H9 (cell line): ENCODE measurements at regions not wholly inside any gene's neighbourhood (a gene's known extent, or its start where the extent isn't known, plus 50 kb on each side); places are given as distances from the start of the nearest gene placed in this dataset.

ENCODE experiments used
- DNase-seq: peaks from one replicate; pipeline ENCODE4 v3.0.0-alpha.2; 2017
- H2AFZ ChIP-seq: one replicate; pipeline ENCODE4 v1.6.1; 2013; ENCODE audit warnings: mild to moderate bottlenecking, low read length, control low read depth, moderate library complexity
- H2AK5ac ChIP-seq: 2 replicates; pipeline ENCODE4 v1.6.1; 2013; ENCODE audit warnings: low read length, control low read depth, mixed read lengths; ENCODE audit not compliant: insufficient read length
- H2BK120ac ChIP-seq: one replicate; pipeline ENCODE4 v1.6.1; 2013; ENCODE audit warnings: low read depth, mild to moderate bottlenecking, low read length, control low read depth, inconsistent platforms; ENCODE audit not compliant: poor library complexity, severe bottlenecking
- H2BK12ac ChIP-seq: 2 replicates; pipeline ENCODE4 v1.6.1; 2013; ENCODE audit warnings: low read length, control low read depth, mixed read lengths, low read depth; ENCODE audit not compliant: insufficient read length
- H2BK15ac ChIP-seq: 2 replicates; pipeline ENCODE4 v1.6.1; 2013; ENCODE audit warnings: low read depth, low read length, control low read depth
- H2BK20ac ChIP-seq: one replicate; pipeline ENCODE4 v1.6.1; 2013; ENCODE audit warnings: low read depth, mild to moderate bottlenecking, low read length, control low read depth, inconsistent platforms; ENCODE audit not compliant: poor library complexity, severe bottlenecking
- H2BK5ac ChIP-seq: 2 replicates; pipeline ENCODE4 v1.6.1; 2013; ENCODE audit warnings: low read length, control low read depth, mixed read lengths; ENCODE audit not compliant: insufficient read length
- H3K14ac ChIP-seq: 2 replicates; pipeline ENCODE4 v1.6.1; 2013; ENCODE audit warnings: low read length, control low read depth; ENCODE audit not compliant: insufficient read depth
- H3K18ac ChIP-seq: 2 replicates; pipeline ENCODE4 v1.6.1; 2013; ENCODE audit warnings: low read depth, mild to moderate bottlenecking, mixed read lengths, low read length, control low read depth; ENCODE audit not compliant: insufficient read length
- H3K23ac ChIP-seq: 2 replicates; pipeline ENCODE4 v1.6.1; 2013; ENCODE audit warnings: low read length, control low read depth, mixed read lengths, low read depth; ENCODE audit not compliant: insufficient read length
- H3K23me2 ChIP-seq: 2 replicates; pipeline ENCODE4 v1.6.1; 2013; ENCODE audit warnings: low read depth, mild to moderate bottlenecking, mixed read lengths, low read length, control low read depth; ENCODE audit not compliant: insufficient read length, poor library complexity, severe bottlenecking
- H3K27ac ChIP-seq: 2 replicates; pipeline ENCODE4 v1.5.1; 2013; ENCODE audit warnings: low read length, control low read depth, mixed read lengths, low read depth; ENCODE audit not compliant: insufficient read length
- H3K27me3 ChIP-seq: 2 replicates; pipeline ENCODE4 v1.6.1; 2013; ENCODE audit warnings: low read length, control low read depth, inconsistent platforms; ENCODE audit not compliant: insufficient read depth
- H3K4ac ChIP-seq: 2 replicates; pipeline ENCODE4 v1.6.1; 2013; ENCODE audit warnings: low read depth, mild to moderate bottlenecking, control low read depth, inconsistent platforms, low read length, moderate library complexity
- H3K4me1 ChIP-seq: 2 replicates; pipeline ENCODE4 v1.6.1; 2013; ENCODE audit warnings: low read length, control low read depth, inconsistent platforms; ENCODE audit not compliant: insufficient read depth
- H3K4me2 ChIP-seq: 2 replicates; pipeline ENCODE4 v1.6.1; 2013; ENCODE audit warnings: low read length, control low read depth, mixed read lengths; ENCODE audit not compliant: insufficient read length, insufficient read depth
- H3K56ac ChIP-seq: 2 replicates; pipeline ENCODE4 v1.6.1; 2013; ENCODE audit warnings: low read depth, mild to moderate bottlenecking, mixed read lengths, low read length, control low read depth; ENCODE audit not compliant: insufficient read length
- H3K79me1 ChIP-seq: 2 replicates; pipeline ENCODE4 v1.6.1; 2013; ENCODE audit warnings: low read depth, mild to moderate bottlenecking, moderate library complexity, low read length, control low read depth, inconsistent platforms; ENCODE audit not compliant: insufficient read depth, poor library complexity, severe bottlenecking
- H3K79me2 ChIP-seq: 2 replicates; pipeline ENCODE4 v1.6.1; 2013; ENCODE audit warnings: low read length, control low read depth, inconsistent platforms; ENCODE audit not compliant: insufficient read depth
- H3K9ac ChIP-seq: 2 replicates; pipeline ENCODE4 v1.6.1; 2013; ENCODE audit warnings: low read length, control low read depth, mixed read lengths; ENCODE audit not compliant: insufficient read length; ENCODE audit errors: extremely low read depth
- H3K9me3 ChIP-seq: one replicate; pipeline ENCODE4 v1.6.1; 2013; ENCODE audit warnings: low read depth, low read length, inconsistent platforms; ENCODE audit not compliant: control insufficient read depth
- H3T11ph ChIP-seq: one replicate; pipeline ENCODE4 v1.6.1; 2013; ENCODE audit warnings: mild to moderate bottlenecking, low read length, control low read depth, inconsistent platforms
- H4K20me1 ChIP-seq: one replicate; pipeline ENCODE4 v1.6.1; 2013; ENCODE audit not compliant: control insufficient read depth, insufficient read length, insufficient read depth
- H4K5ac ChIP-seq: 2 replicates; pipeline ENCODE4 v1.6.1; 2013; ENCODE audit warnings: low read depth, mild to moderate bottlenecking, mixed read lengths, low read length, control low read depth; ENCODE audit not compliant: insufficient read length
- H4K8ac ChIP-seq: replicated peaks from 2 replicates; pipeline ENCODE4 v1.6.1; 2013; ENCODE audit warnings: low read length, control low read depth, mixed read lengths, low read depth; ENCODE audit not compliant: insufficient read length
- H4K91ac ChIP-seq: 2 replicates; pipeline ENCODE4 v1.6.1; 2013; ENCODE audit warnings: low read depth, mild to moderate bottlenecking, moderate library complexity, mixed read lengths, low read length, control low read depth; ENCODE audit not compliant: insufficient read length
- H3K27ac Mint-ChIP-seq, 3 experiments: 2 replicates in 2 of 3; 3 replicates in 1 of 3; pipeline ENCODE4 v1.8.0; 2020 to 2021; ENCODE audit warnings: mixed read lengths in 3 of 3, mild to moderate bottlenecking in 1 of 3, moderate library complexity in 1 of 3
- H3K27me3 Mint-ChIP-seq: 2 replicates; pipeline ENCODE4 v1.8.0; 2021; ENCODE audit warnings: low read depth, mild to moderate bottlenecking, moderate library complexity, mixed read lengths
- H3K36me3 Mint-ChIP-seq, 3 experiments: 2 replicates in 2 of 3; 3 replicates in 1 of 3; pipeline ENCODE4 v1.8.0; 2020 to 2021; ENCODE audit warnings: low read depth in 3 of 3, mixed read lengths in 3 of 3; ENCODE audit not compliant: insufficient read depth in 1 of 3
- H3K4me1 Mint-ChIP-seq, 2 experiments: 2 replicates each; pipeline ENCODE4 v1.8.0; 2020; ENCODE audit warnings: mixed read lengths in 2 of 2
- H3K4me3 Mint-ChIP-seq, 2 experiments: 2 replicates in 1 of 2; 3 replicates in 1 of 2; pipeline ENCODE4 v1.8.0; 2020 to 2021; ENCODE audit warnings: mild to moderate bottlenecking in 2 of 2, mixed read lengths in 2 of 2, moderate library complexity in 1 of 2
- H3K9me3 Mint-ChIP-seq, 2 experiments: 2 replicates in 1 of 2; 3 replicates in 1 of 2; pipeline ENCODE4 v1.8.0; 2020; ENCODE audit warnings: mild to moderate bottlenecking in 2 of 2, mixed read lengths in 2 of 2, moderate library complexity in 1 of 2
- WGBS: extraction: QIAGEN DNeasy Blood & Tissue Kit; methylation state at CpG from one replicate; pipeline ENCODE4 v1.1.7; 2013; ENCODE audit warnings: missing lambda C conversion rate, low lambda C conversion rate, mixed read lengths; ENCODE audit not compliant: insufficient read length; ENCODE audit errors: extremely low coverage; 5-methylcytosine and 5-hydroxymethylcytosine counted together
- TF ChIP-seq, protein P1 (sequence below): fragments of 200-600 bp; sonication (generic); conservative IDR thresholded peaks from 3 replicates; pipeline ENCODE4 v1.8.0; 2021; ENCODE audit warnings: antibody characterized with exemption, mild to moderate bottlenecking

- Histone ChIP-seq H2BK12ac (no peak overlapping the region), H3K9ac (no peak overlapping the region), H4K91ac (no peak overlapping the region), H2BK5ac (no peak overlapping the region), H3K23me2 (no peaks in the 10 kb centered on the region), H3K27me3 (no peaks in the 10 kb centered on the region), H3K4me2 (no peak overlapping the region), H4K5ac (no peak overlapping the region), H2BK120ac (no peak overlapping the region), H3K14ac (no peak overlapping the region), H3T11ph (no peak overlapping the region), H3K9me3 (no peaks in the 10 kb centered on the region), H2BK15ac (no peak overlapping the region), H3K79me1 (no peaks in the 10 kb centered on the region), H2AK5ac (no peak overlapping the region), H2BK20ac (no peak overlapping the region), H3K23ac (no peak overlapping the region), H3K56ac (no peak overlapping the region), H4K8ac (no peak overlapping the region), H3K27ac (no peak overlapping the region), H4K20me1 (no peaks in the 10 kb centered on the region), H3K18ac (no peak overlapping the region), H3K79me2 (no peaks in the 10 kb centered on the region), H3K4me1 (no peaks in the 10 kb centered on the region), H3K4ac (no peak overlapping the region), H2AFZ (no peak overlapping the region)
- Mint-ChIP-seq H3K4me3 (no peak overlapping the region), H3K9me3 (peaks cover 0 to 2% of the 10 kb centered on the region in 2 experiments; a peak in 3 of 5 replicates), H3K36me3 (no peaks in the 10 kb centered on the region; a peak in 1 of 7 replicates), H3K4me1 (peaks cover 0 to 5% of the 10 kb centered on the region in 2 experiments; a peak in 1 of 4 replicates), H3K27me3 (peaks cover 28% of the 10 kb centered on the region), H3K27ac (no peak overlapping the region)
- TF ChIP-seq, protein P1, sequence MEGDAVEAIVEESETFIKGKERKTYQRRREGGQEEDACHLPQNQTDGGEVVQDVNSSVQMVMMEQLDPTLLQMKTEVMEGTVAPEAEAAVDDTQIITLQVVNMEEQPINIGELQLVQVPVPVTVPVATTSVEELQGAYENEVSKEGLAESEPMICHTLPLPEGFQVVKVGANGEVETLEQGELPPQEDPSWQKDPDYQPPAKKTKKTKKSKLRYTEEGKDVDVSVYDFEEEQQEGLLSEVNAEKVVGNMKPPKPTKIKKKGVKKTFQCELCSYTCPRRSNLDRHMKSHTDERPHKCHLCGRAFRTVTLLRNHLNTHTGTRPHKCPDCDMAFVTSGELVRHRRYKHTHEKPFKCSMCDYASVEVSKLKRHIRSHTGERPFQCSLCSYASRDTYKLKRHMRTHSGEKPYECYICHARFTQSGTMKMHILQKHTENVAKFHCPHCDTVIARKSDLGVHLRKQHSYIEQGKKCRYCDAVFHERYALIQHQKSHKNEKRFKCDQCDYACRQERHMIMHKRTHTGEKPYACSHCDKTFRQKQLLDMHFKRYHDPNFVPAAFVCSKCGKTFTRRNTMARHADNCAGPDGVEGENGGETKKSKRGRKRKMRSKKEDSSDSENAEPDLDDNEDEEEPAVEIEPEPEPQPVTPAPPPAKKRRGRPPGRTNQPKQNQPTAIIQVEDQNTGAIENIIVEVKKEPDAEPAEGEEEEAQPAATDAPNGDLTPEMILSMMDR: no peak
- WGBS: no CpG with 5 or more reads among the region's 6 CpGs
- DNase-seq: no peak
Observed at GRCh38 chr1:5367306-5367705, 624.9 kb downstream of the NPHP4 start.
